H9 (cell line): ENCODE measurements at regions not wholly inside any gene's neighbourhood (a gene's known extent, or its start where the extent isn't known, plus 50 kb on each side); places are given as distances from the start of the nearest gene placed in this dataset.

Experiments
- DNase-seq: peaks from one replicate; pipeline ENCODE4 v3.0.0-alpha.2; 2017
- H2AFZ ChIP-seq: one replicate; pipeline ENCODE4 v1.6.1; 2013; ENCODE audit warnings: mild to moderate bottlenecking, low read length, control low read depth, moderate library complexity
- H2AK5ac ChIP-seq: 2 replicates; pipeline ENCODE4 v1.6.1; 2013; ENCODE audit warnings: low read length, control low read depth, mixed read lengths; ENCODE audit not compliant: insufficient read length
- H2BK120ac ChIP-seq: one replicate; pipeline ENCODE4 v1.6.1; 2013; ENCODE audit warnings: low read depth, mild to moderate bottlenecking, low read length, control low read depth, inconsistent platforms; ENCODE audit not compliant: poor library complexity, severe bottlenecking
- H2BK12ac ChIP-seq: 2 replicates; pipeline ENCODE4 v1.6.1; 2013; ENCODE audit warnings: low read length, control low read depth, mixed read lengths, low read depth; ENCODE audit not compliant: insufficient read length
- H2BK15ac ChIP-seq: 2 replicates; pipeline ENCODE4 v1.6.1; 2013; ENCODE audit warnings: low read depth, low read length, control low read depth
- H2BK20ac ChIP-seq: one replicate; pipeline ENCODE4 v1.6.1; 2013; ENCODE audit warnings: low read depth, mild to moderate bottlenecking, low read length, control low read depth, inconsistent platforms; ENCODE audit not compliant: poor library complexity, severe bottlenecking
- H2BK5ac ChIP-seq: 2 replicates; pipeline ENCODE4 v1.6.1; 2013; ENCODE audit warnings: low read length, control low read depth, mixed read lengths; ENCODE audit not compliant: insufficient read length
- H3K14ac ChIP-seq: 2 replicates; pipeline ENCODE4 v1.6.1; 2013; ENCODE audit warnings: low read length, control low read depth; ENCODE audit not compliant: insufficient read depth
- H3K18ac ChIP-seq: 2 replicates; pipeline ENCODE4 v1.6.1; 2013; ENCODE audit warnings: low read depth, mild to moderate bottlenecking, mixed read lengths, low read length, control low read depth; ENCODE audit not compliant: insufficient read length
- H3K23ac ChIP-seq: 2 replicates; pipeline ENCODE4 v1.6.1; 2013; ENCODE audit warnings: low read length, control low read depth, mixed read lengths, low read depth; ENCODE audit not compliant: insufficient read length
- H3K23me2 ChIP-seq: 2 replicates; pipeline ENCODE4 v1.6.1; 2013; ENCODE audit warnings: low read depth, mild to moderate bottlenecking, mixed read lengths, low read length, control low read depth; ENCODE audit not compliant: insufficient read length, poor library complexity, severe bottlenecking
- H3K27ac ChIP-seq: 2 replicates; pipeline ENCODE4 v1.5.1; 2013; ENCODE audit warnings: low read length, control low read depth, mixed read lengths, low read depth; ENCODE audit not compliant: insufficient read length
- H3K27me3 ChIP-seq: 2 replicates; pipeline ENCODE4 v1.6.1; 2013; ENCODE audit warnings: low read length, control low read depth, inconsistent platforms; ENCODE audit not compliant: insufficient read depth
- H3K4ac ChIP-seq: 2 replicates; pipeline ENCODE4 v1.6.1; 2013; ENCODE audit warnings: low read depth, mild to moderate bottlenecking, control low read depth, inconsistent platforms, low read length, moderate library complexity
- H3K4me1 ChIP-seq: 2 replicates; pipeline ENCODE4 v1.6.1; 2013; ENCODE audit warnings: low read length, control low read depth, inconsistent platforms; ENCODE audit not compliant: insufficient read depth
- H3K4me2 ChIP-seq: 2 replicates; pipeline ENCODE4 v1.6.1; 2013; ENCODE audit warnings: low read length, control low read depth, mixed read lengths; ENCODE audit not compliant: insufficient read length, insufficient read depth
- H3K56ac ChIP-seq: 2 replicates; pipeline ENCODE4 v1.6.1; 2013; ENCODE audit warnings: low read depth, mild to moderate bottlenecking, mixed read lengths, low read length, control low read depth; ENCODE audit not compliant: insufficient read length
- H3K79me1 ChIP-seq: 2 replicates; pipeline ENCODE4 v1.6.1; 2013; ENCODE audit warnings: low read depth, mild to moderate bottlenecking, moderate library complexity, low read length, control low read depth, inconsistent platforms; ENCODE audit not compliant: insufficient read depth, poor library complexity, severe bottlenecking
- H3K79me2 ChIP-seq: 2 replicates; pipeline ENCODE4 v1.6.1; 2013; ENCODE audit warnings: low read length, control low read depth, inconsistent platforms; ENCODE audit not compliant: insufficient read depth
- H3K9ac ChIP-seq: 2 replicates; pipeline ENCODE4 v1.6.1; 2013; ENCODE audit warnings: low read length, control low read depth, mixed read lengths; ENCODE audit not compliant: insufficient read length; ENCODE audit errors: extremely low read depth
- H3K9me3 ChIP-seq: one replicate; pipeline ENCODE4 v1.6.1; 2013; ENCODE audit warnings: low read depth, low read length, inconsistent platforms; ENCODE audit not compliant: control insufficient read depth
- H3T11ph ChIP-seq: one replicate; pipeline ENCODE4 v1.6.1; 2013; ENCODE audit warnings: mild to moderate bottlenecking, low read length, control low read depth, inconsistent platforms
- H4K20me1 ChIP-seq: one replicate; pipeline ENCODE4 v1.6.1; 2013; ENCODE audit not compliant: control insufficient read depth, insufficient read length, insufficient read depth
- H4K5ac ChIP-seq: 2 replicates; pipeline ENCODE4 v1.6.1; 2013; ENCODE audit warnings: low read depth, mild to moderate bottlenecking, mixed read lengths, low read length, control low read depth; ENCODE audit not compliant: insufficient read length
- H4K8ac ChIP-seq: replicated peaks from 2 replicates; pipeline ENCODE4 v1.6.1; 2013; ENCODE audit warnings: low read length, control low read depth, mixed read lengths, low read depth; ENCODE audit not compliant: insufficient read length
- H4K91ac ChIP-seq: 2 replicates; pipeline ENCODE4 v1.6.1; 2013; ENCODE audit warnings: low read depth, mild to moderate bottlenecking, moderate library complexity, mixed read lengths, low read length, control low read depth; ENCODE audit not compliant: insufficient read length
- H3K27ac Mint-ChIP-seq, 3 experiments: 2 replicates in 2 of 3; 3 replicates in 1 of 3; pipeline ENCODE4 v1.8.0; 2020 to 2021; ENCODE audit warnings: mixed read lengths in 3 of 3, mild to moderate bottlenecking in 1 of 3, moderate library complexity in 1 of 3
- H3K27me3 Mint-ChIP-seq: 2 replicates; pipeline ENCODE4 v1.8.0; 2021; ENCODE audit warnings: low read depth, mild to moderate bottlenecking, moderate library complexity, mixed read lengths
- H3K36me3 Mint-ChIP-seq, 3 experiments: 2 replicates in 2 of 3; 3 replicates in 1 of 3; pipeline ENCODE4 v1.8.0; 2020 to 2021; ENCODE audit warnings: low read depth in 3 of 3, mixed read lengths in 3 of 3; ENCODE audit not compliant: insufficient read depth in 1 of 3
- H3K4me1 Mint-ChIP-seq, 2 experiments: 2 replicates each; pipeline ENCODE4 v1.8.0; 2020; ENCODE audit warnings: mixed read lengths in 2 of 2
- H3K4me3 Mint-ChIP-seq, 2 experiments: 2 replicates in 1 of 2; 3 replicates in 1 of 2; pipeline ENCODE4 v1.8.0; 2020 to 2021; ENCODE audit warnings: mild to moderate bottlenecking in 2 of 2, mixed read lengths in 2 of 2, moderate library complexity in 1 of 2
- H3K9me3 Mint-ChIP-seq, 2 experiments: 2 replicates in 1 of 2; 3 replicates in 1 of 2; pipeline ENCODE4 v1.8.0; 2020; ENCODE audit warnings: mild to moderate bottlenecking in 2 of 2, mixed read lengths in 2 of 2, moderate library complexity in 1 of 2
- CTCF ChIP-seq: fragments of 200-600 bp; sonication (generic); conservative IDR thresholded peaks from 3 replicates; pipeline ENCODE4 v1.8.0; 2021; ENCODE audit warnings: antibody characterized with exemption, mild to moderate bottlenecking
- WGBS: extraction: QIAGEN DNeasy Blood & Tissue Kit; methylation state at CpG from one replicate; pipeline ENCODE4 v1.1.7; 2013; ENCODE audit warnings: missing lambda C conversion rate, low lambda C conversion rate, mixed read lengths; ENCODE audit not compliant: insufficient read length; ENCODE audit errors: extremely low coverage; 5-methylcytosine and 5-hydroxymethylcytosine counted together

- Histone ChIP-seq H3T11ph (no peak overlapping the region), H3K79me2 (no peaks in the 10 kb centered on the region), H2BK12ac (no peak overlapping the region), H3K18ac (no peak overlapping the region), H4K8ac (no peak overlapping the region), H3K23me2 (no peaks in the 10 kb centered on the region), H3K9ac (no peak overlapping the region), H3K4ac (no peak overlapping the region), H3K4me1 (no peaks in the 10 kb centered on the region; the same call in 1 of the 2 replicates), H4K5ac (no peak overlapping the region), H3K79me1 (no peaks in the 10 kb centered on the region), H3K23ac (no peak overlapping the region), H4K91ac (no peak overlapping the region), H4K20me1 (no peaks in the 10 kb centered on the region), H2BK120ac (no peak overlapping the region), H3K27ac (no peak overlapping the region), H2AK5ac (no peak overlapping the region), H2AFZ (no peak overlapping the region), H2BK15ac (no peak overlapping the region), H3K56ac (no peak overlapping the region), H3K27me3 (no peaks in the 10 kb centered on the region), H3K9me3 (no peaks in the 10 kb centered on the region), H3K4me2 (no peak overlapping the region), H2BK20ac (no peak overlapping the region), H2BK5ac (no peak overlapping the region), H3K14ac (no peak overlapping the region)
- no CpG with 5 or more reads among the region's 6 CpGs for WGBS
- H3K27me3 Mint-ChIP-seq = no peaks in the 10 kb centered on the region
- H3K36me3 Mint-ChIP-seq = no peaks in the 10 kb centered on the region
- no peak for DNase-seq
- H3K4me3 Mint-ChIP-seq = no peak overlapping the region
- H3K4me1 Mint-ChIP-seq = peaks cover 16 to 17% of the 10 kb centered on the region in 2 experiments
- no peaks in the 10 kb centered on the region for H3K9me3 Mint-ChIP-seq
- TF ChIP-seq CTCF = no peak
- no peak overlapping the region for H3K27ac Mint-ChIP-seq
Measured at GRCh38 chr5:159411115-159411514, 80.8 kb upstream of the IL12B start.
